OCI-LY7 (cell line): ENCODE measurements at regions not wholly inside any gene's neighbourhood (a gene's known extent, or its start where the extent isn't known, plus 50 kb on each side); places are given as distances from the start of the nearest gene placed in this dataset.

Experiments used
- EZH2phosphoT487 ChIP-seq: fragments of 200-600 bp; sonication (generic); IDR thresholded peaks from 2 replicates; pipeline ENCODE4 v1.6.1; 2018; ENCODE audit warnings: low read depth, borderline replicate concordance, mild to moderate bottlenecking, mixed run types, antibody characterized with exemption, low read length, moderate library complexity, mixed read lengths
- TF ChIP-seq, protein P1 (sequence below): fragments of 200-600 bp; sonication (generic); conservative IDR thresholded peaks from 2 replicates; pipeline ENCODE4 v1.5.1; 2014; ENCODE audit warnings: mild to moderate bottlenecking, antibody characterized with exemption, low read length, moderate library complexity, mixed read lengths

- no peak for TF ChIP-seq EZH2phosphoT487
- TF ChIP-seq, protein P1, sequence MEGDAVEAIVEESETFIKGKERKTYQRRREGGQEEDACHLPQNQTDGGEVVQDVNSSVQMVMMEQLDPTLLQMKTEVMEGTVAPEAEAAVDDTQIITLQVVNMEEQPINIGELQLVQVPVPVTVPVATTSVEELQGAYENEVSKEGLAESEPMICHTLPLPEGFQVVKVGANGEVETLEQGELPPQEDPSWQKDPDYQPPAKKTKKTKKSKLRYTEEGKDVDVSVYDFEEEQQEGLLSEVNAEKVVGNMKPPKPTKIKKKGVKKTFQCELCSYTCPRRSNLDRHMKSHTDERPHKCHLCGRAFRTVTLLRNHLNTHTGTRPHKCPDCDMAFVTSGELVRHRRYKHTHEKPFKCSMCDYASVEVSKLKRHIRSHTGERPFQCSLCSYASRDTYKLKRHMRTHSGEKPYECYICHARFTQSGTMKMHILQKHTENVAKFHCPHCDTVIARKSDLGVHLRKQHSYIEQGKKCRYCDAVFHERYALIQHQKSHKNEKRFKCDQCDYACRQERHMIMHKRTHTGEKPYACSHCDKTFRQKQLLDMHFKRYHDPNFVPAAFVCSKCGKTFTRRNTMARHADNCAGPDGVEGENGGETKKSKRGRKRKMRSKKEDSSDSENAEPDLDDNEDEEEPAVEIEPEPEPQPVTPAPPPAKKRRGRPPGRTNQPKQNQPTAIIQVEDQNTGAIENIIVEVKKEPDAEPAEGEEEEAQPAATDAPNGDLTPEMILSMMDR = no peak
Measured at GRCh38 chr20:53867741-53868351, 202.5 kb downstream of the BCAS1 start.
